B cell (primary cell): ENCODE measurements at regions not wholly inside any gene's neighbourhood (a gene's known extent, or its start where the extent isn't known, plus 50 kb on each side); places are given as distances from the start of the nearest gene placed in this dataset.
A peak's percentile ranks its signal among the peaks of the same experiment; 100 is the strongest.

Experiments
- ATAC-seq: fragments of 200-7000 bp; cut with Tn5 transposase; one replicate; pipeline ENCODE4 v1.10.0; 2021; ENCODE audit warnings: low read depth, mild to moderate bottlenecking, moderate number of reproducible peaks, moderate library complexity
- CTCF ChIA-PET: fragments of 350-600 bp; sonication (Branson Sonifier 250); formaldehyde crosslinking; loops from one replicate; lab custom pipeline; 2021; ENCODE audit warnings: antibody characterized with exemption, inconsistent platforms; lab: Charles Lee
- POLR2A ChIA-PET: fragments of 350-600 bp; sonication (Branson Sonifier 250); formaldehyde crosslinking; loops from one replicate; lab custom pipeline; 2021; ENCODE audit warnings: antibody characterized with exemption; lab: Charles Lee
- DNase-seq: peaks from one replicate; pipeline ENCODE4 v3.0.0; 2013
- H2AFZ ChIP-seq: 2 replicates; pipeline ENCODE4 v1.6.1; 2012; ENCODE audit warnings: mild to moderate bottlenecking, low read depth, low read length; ENCODE audit not compliant: insufficient read depth, poor library complexity, severe bottlenecking
- H3K27ac ChIP-seq, 2 donors: 1 replicate in 1 of 2; 2 replicates in 1 of 2; pipeline ENCODE4 v1.5.1; 2012 to 2013; ENCODE audit warnings: low read length in 2 of 2, mild to moderate bottlenecking in 2 of 2, moderate library complexity in 1 of 2
- H3K27me3 ChIP-seq, 4 experiments: fragments of 200-600 bp in 1 of 4; sonication (generic) in 1 of 4; replicated peaks in 1 of 4; 1 replicate in 2 of 4; 2 replicates in 2 of 4; pipeline versions ENCODE4 v1.6.1 to v1.7.0; 2013 to 2016; ENCODE audit warnings: low read length in 3 of 4, mild to moderate bottlenecking in 2 of 4, mixed read lengths in 1 of 4, moderate library complexity in 1 of 4; ENCODE audit not compliant: insufficient read depth in 4 of 4, control insufficient read depth in 3 of 4; ENCODE audit errors: control extremely low read depth in 1 of 4
- H3K36me3 ChIP-seq, 2 experiments: replicated peaks in 1 of 2; 1 replicate in 1 of 2; 2 replicates in 1 of 2; pipeline versions ENCODE4 v1.6.1 to v1.7.1; 2013; ENCODE audit warnings: low read length in 1 of 2; ENCODE audit not compliant: insufficient read depth in 2 of 2, control insufficient read depth in 1 of 2; ENCODE audit errors: control extremely low read depth in 1 of 2, extremely low read depth in 1 of 2
- H3K4me1 ChIP-seq, 2 donors: fragments of 200-600 bp in 1 of 2; sonication (generic) in 1 of 2; 1 replicate in 1 of 2; 2 replicates in 1 of 2; pipeline versions ENCODE4 v1.5.1 to v1.6.1; 2013 to 2017; ENCODE audit warnings: low read length in 2 of 2; ENCODE audit not compliant: control insufficient read depth in 2 of 2, insufficient read depth in 2 of 2
- H3K4me2 ChIP-seq: replicated peaks from 2 replicates; pipeline ENCODE3; 2012; ENCODE audit warnings: mild to moderate bottlenecking, low read depth, low read length; ENCODE audit not compliant: poor library complexity, severe bottlenecking
- H3K4me3 ChIP-seq, 5 experiments: fragments of 200-600 bp in 1 of 5; sonication (generic) in 1 of 5; 1 replicate in 3 of 5; 2 replicates in 2 of 5; pipeline versions ENCODE4 v1.5.1 to v1.7.0; 2011 to 2016; ENCODE audit warnings: low read length in 4 of 5, mild to moderate bottlenecking in 4 of 5, low read depth in 2 of 5, control low read depth in 1 of 5, moderate library complexity in 1 of 5; ENCODE audit not compliant: insufficient read depth in 1 of 5; ENCODE audit errors: control extremely low read depth in 1 of 5, extremely low read depth in 1 of 5
- H3K79me2 ChIP-seq: fragments of 200-600 bp; sonication (generic); one replicate; pipeline ENCODE4 v1.6.0; 2016; ENCODE audit warnings: low read length; ENCODE audit not compliant: control insufficient read depth, insufficient read depth
- H3K9ac ChIP-seq: fragments of 200-600 bp; sonication (generic); 2 replicates; pipeline ENCODE4 v1.6.1; 2017; ENCODE audit warnings: mild to moderate bottlenecking, low read length, moderate library complexity
- H3K9me3 ChIP-seq, 3 donors: one replicate each; pipeline versions ENCODE4 v1.6.1 to v1.7.1; 2013; ENCODE audit warnings: low read length in 2 of 3; ENCODE audit not compliant: control insufficient read depth in 2 of 3, insufficient read depth in 1 of 3; ENCODE audit errors: control extremely low read depth in 1 of 3
- H4K20me1 ChIP-seq: 2 replicates; pipeline ENCODE4 v1.6.0; 2012; ENCODE audit warnings: mild to moderate bottlenecking, low read length; ENCODE audit not compliant: insufficient read depth, control insufficient read depth, poor library complexity, severe bottlenecking
- H3K27ac Mint-ChIP-seq: one replicate; pipeline ENCODE4 v1.8.0; 2021; ENCODE audit warnings: mixed read lengths
- H3K27me3 Mint-ChIP-seq: one replicate; pipeline ENCODE4 v1.8.0; 2021; ENCODE audit warnings: mixed read lengths
- H3K4me1 Mint-ChIP-seq: one replicate; pipeline ENCODE4 v1.8.0; 2021; ENCODE audit warnings: mixed read lengths
- H3K4me3 Mint-ChIP-seq: one replicate; pipeline ENCODE4 v1.8.0; 2021; ENCODE audit warnings: mixed read lengths
- H3K9me3 Mint-ChIP-seq: one replicate; pipeline ENCODE4 v1.8.0; 2022; ENCODE audit warnings: mixed read lengths; ENCODE audit not compliant: insufficient read depth
- CTCF ChIP-seq: fragments of 200-600 bp; IDR thresholded peaks from one replicate; pipeline ENCODE4 v1.8.0; 2022; ENCODE audit warnings: antibody characterized with exemption, mild to moderate bottlenecking
- EZH2 ChIP-seq: IDR thresholded peaks from 2 replicates; pipeline ENCODE4 v1.6.1; 2012; ENCODE audit warnings: borderline replicate concordance, low read depth, mild to moderate bottlenecking, moderate library complexity, low read length; ENCODE audit not compliant: insufficient read depth, poor library complexity, severe bottlenecking
- WGBS: methylation state at CpG from one replicate; pipeline ENCODE4 v1.1.5; 2013; ENCODE audit warnings: missing lambda C conversion rate; ENCODE audit not compliant: insufficient coverage; 5-methylcytosine and 5-hydroxymethylcytosine counted together
- intact Hi-C: fragments of 100-400 bp; cut with micrococcal nuclease; formaldehyde crosslinking; loops from one replicate; pipeline ENCODE4 v1.10.0; 2022

DNA sequence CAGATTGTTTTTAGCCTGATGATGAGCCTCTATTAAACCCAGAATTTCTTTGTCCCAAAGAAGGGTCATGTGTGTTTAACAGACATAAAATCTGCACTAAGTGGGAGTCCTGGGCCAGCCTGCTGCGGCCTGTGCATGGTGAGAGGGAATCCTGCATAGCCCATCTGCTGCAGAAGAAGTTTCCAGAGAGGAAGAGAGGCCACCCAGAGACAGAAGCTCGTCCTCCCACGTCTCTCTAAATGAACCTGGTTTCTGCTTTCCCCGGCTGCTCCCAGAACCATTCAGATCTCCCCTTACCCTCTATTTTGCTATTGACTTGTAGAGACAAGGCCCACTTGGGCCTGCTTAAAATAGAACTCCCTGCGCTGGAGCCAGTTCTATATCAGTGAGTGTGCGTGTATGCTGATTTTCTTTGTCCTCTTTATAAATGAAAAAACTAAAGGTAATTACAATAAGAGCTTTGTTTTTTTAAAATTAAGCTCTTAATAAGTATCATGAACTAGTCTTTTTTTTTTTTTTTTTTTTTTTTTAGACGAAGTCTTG lies 142.8 kb upstream of the RAB4A start:
- peak overlapping the region; percentile 33 for H3K27ac Mint-ChIP-seq
- peaks cover 20% of the 10 kb centered on the region for H3K27me3 Mint-ChIP-seq
- H3K9ac ChIP-seq, result no peak overlapping the region
- ChIA-PET POLR2A (no interaction called here), CTCF (interaction anchor here (0.7 kb wide), 1 partner anchor 656 kb away, joined by 3 read pairs; no protein-coding TSS in a partner anchor)
- no peak for ATAC-seq
- DNase-seq, result no peak
- H3K79me2 ChIP-seq, result no peaks in the 10 kb centered on the region
- H4K20me1 ChIP-seq, result no peaks in the 10 kb centered on the region
- no peak overlapping the region for H3K27ac ChIP-seq
- peaks cover 16 to 28% of the 10 kb centered on the region in 2 donors for H3K4me1 ChIP-seq
- no peak overlapping the region for H3K4me3 ChIP-seq
- intact Hi-C loops, result no loop called here
- peaks cover 23% of the 10 kb centered on the region for H3K4me1 Mint-ChIP-seq
- 86% methylated on average over 3 of the region's 7 CpGs for WGBS
- H2AFZ ChIP-seq, result no peak overlapping the region
- no peaks in the 10 kb centered on the region for H3K9me3 Mint-ChIP-seq
- no peak for TF ChIP-seq EZH2
- no peak for TF ChIP-seq CTCF
- peaks cover 0 to 14% (median 6%) of the 10 kb centered on the region in 4 experiments for H3K27me3 ChIP-seq
- H3K36me3 ChIP-seq, result no peaks in the 10 kb centered on the region
- H3K4me3 Mint-ChIP-seq, result no peak overlapping the region
- no peak overlapping the region for H3K4me2 ChIP-seq
- no peaks in the 10 kb centered on the region for H3K9me3 ChIP-seq

DNA sequence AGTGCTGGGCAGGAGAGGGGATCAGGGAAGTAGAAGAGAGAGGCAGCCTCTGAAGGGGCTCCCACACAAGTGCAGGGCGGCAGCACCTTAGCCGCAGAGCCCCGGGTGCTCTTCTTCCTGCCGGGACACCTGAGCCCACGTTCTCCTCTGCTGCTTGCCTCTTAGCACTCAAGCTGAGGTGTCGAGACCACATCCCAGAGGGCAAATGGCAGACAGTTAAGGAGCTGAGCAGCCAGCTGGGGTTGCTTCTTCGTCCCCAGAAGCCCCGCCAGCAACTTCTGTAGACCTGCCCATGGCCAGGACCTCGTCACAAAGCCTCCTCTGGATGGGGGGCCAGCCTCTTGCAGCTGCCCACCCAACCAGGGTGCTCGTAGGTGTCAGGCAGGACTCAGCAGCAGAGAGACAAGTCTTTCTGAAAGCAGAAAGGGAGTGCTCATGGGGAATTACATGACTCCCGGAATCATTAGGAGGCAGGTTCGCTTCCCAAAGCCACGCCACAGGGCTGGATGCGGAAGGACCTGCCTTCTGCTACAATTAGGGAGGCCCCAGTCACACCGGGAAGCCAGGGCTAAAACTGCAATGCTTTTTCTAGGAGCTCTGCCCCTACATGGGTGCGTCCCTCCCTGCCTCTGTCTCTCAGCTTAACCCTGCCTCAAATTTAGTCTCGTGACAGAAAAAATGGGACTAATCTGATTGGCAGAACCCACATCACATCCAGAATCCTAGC lies 141.4 kb upstream of the RAB4A start:
- Mint-ChIP-seq H3K4me3 (no peak overlapping the region), H3K4me1 (peaks cover 23% of the 10 kb centered on the region), H3K27ac (no peak overlapping the region), H3K9me3 (peaks cover 7% of the 10 kb centered on the region), H3K27me3 (peaks cover 20% of the 10 kb centered on the region)
- DNase-seq (peak; percentile 14), ATAC-seq (no peak)
- Histone ChIP-seq H3K27ac (no peak overlapping the region), H2AFZ (peak overlapping the region; percentile 33), H4K20me1 (no peaks in the 10 kb centered on the region), H3K36me3 (no peaks in the 10 kb centered on the region), H3K9me3 (peaks cover 0 to 3% (median 1%) of the 10 kb centered on the region in 3 donors), H3K79me2 (no peaks in the 10 kb centered on the region), H3K27me3 (peaks cover 0 to 14% (median 6%) of the 10 kb centered on the region in 4 experiments), H3K4me2 (peak overlapping the region; percentile 20), H3K9ac (no peak overlapping the region), H3K4me3 (no peak overlapping the region), H3K4me1 (peaks cover 16 to 28% of the 10 kb centered on the region in 2 donors)
- ChIA-PET POLR2A (no interaction called here), CTCF (no interaction called here)
- WGBS, result 36% methylated on average over 17 of the region's 17 CpGs
- intact Hi-C loops, result no loop called here
- no peak for TF ChIP-seq EZH2
- no peak for TF ChIP-seq CTCF
